ELF-1 (cell line): ENCODE measurements at regions not wholly inside any gene's neighbourhood (a gene's known extent, or its start where the extent isn't known, plus 50 kb on each side); places are given as distances from the start of the nearest gene placed in this dataset.

Source experiments
- DNase-seq: peaks from one replicate; pipeline ENCODE4 v3.0.0-alpha.2; 2016; ENCODE audit warnings: low read depth, low spot score

GRCh38 chr1:30819244-30819571, 61.6 kb upstream of the LAPTM5 start:
- DNase-seq: no peak

DNA sequence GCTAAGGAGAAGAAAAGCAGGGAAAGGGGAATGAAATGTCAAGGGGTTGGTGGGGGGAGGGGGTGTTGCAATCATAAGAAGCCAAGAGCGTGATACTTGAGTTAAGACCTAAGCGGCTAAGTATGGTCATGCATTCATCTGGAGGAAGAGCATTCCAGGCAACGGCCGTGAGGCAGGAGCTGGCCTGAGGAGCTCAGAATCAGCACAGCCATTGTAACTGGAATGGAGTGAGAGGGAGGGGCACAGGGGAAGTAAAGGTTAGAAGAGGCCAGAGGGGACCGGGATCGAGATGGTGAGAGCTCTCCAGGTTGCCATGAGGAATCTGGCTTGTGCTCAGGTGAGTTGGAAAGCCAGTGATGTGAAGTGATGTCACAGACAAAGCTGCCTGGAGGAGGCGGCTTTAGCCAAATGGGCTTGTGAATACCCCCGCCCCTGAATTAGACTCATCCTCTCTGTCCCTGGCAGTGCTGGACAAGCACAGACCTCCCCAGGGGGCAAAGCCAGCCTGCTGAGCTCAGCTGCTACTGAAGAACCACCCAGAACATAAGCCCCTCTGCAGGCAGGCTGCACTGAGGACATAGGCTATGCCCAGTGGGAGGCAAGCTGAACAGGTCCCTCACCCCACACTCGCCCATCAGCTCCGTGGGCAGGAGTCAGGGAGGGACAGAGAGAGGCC, 61.1 kb upstream of the LAPTM5 start:
- DNase-seq: peak; percentile 59

GRCh38 chr1:30817548-30817947, 60.0 kb upstream of the LAPTM5 start:
- no peak for DNase-seq

DNA sequence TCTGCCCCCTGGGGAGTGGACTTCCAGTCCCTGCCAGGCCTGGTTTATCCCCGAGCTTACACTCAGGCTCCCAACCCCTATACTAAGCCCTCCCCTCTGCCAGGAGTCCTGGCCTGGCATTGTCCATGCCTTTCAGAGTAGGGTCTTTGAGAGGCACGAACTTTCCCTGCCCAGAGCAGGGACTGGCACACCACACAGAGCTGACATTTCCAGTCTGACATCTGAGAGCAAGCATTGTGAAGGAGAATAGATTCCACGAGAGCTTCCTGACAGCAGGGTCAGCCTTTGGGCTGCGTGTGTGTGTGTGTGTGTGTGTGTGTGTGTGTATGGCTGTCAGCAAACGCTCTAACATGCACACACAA, 59.5 kb upstream of the LAPTM5 start:
- DNase-seq: no peak

- DNase-seq: peak; percentile 90
These were observed 58.9 kb upstream of the LAPTM5 start for GRCh38 chr1:30816211-30817076.

GRCh38 chr1:30815556-30815955, 58.0 kb upstream of the LAPTM5 start:
- no peak for DNase-seq

GRCh38 chr1:30814292-30814691, 56.7 kb upstream of the LAPTM5 start:
- DNase-seq: no peak

DNA sequence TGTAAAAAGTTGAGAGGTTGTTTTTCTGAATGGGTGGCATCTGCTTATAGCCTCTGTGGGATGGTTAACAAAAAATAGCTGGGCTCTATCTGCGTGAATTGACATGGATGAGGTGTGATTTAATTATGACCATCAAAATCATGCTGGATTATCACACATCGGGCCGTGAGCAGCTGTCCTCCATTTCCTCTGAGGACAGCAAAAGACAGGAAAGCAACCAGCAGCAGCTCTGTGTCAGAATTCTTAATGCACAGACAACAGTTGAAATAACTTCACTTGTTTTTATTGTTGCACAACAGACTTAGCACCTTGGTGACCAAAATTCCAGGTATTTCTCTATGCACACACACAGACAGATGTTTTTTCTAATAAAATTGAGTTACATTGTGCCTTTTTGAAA, 54.5 kb upstream of the LAPTM5 start:
- no peak for DNase-seq

- no peak for DNase-seq
These were observed 53.6 kb upstream of the LAPTM5 start for GRCh38 chr1:30811187-30811586.

- DNase-seq: no peak
These were observed 53.0 kb upstream of the LAPTM5 start for GRCh38 chr1:30810416-30811080.

DNA sequence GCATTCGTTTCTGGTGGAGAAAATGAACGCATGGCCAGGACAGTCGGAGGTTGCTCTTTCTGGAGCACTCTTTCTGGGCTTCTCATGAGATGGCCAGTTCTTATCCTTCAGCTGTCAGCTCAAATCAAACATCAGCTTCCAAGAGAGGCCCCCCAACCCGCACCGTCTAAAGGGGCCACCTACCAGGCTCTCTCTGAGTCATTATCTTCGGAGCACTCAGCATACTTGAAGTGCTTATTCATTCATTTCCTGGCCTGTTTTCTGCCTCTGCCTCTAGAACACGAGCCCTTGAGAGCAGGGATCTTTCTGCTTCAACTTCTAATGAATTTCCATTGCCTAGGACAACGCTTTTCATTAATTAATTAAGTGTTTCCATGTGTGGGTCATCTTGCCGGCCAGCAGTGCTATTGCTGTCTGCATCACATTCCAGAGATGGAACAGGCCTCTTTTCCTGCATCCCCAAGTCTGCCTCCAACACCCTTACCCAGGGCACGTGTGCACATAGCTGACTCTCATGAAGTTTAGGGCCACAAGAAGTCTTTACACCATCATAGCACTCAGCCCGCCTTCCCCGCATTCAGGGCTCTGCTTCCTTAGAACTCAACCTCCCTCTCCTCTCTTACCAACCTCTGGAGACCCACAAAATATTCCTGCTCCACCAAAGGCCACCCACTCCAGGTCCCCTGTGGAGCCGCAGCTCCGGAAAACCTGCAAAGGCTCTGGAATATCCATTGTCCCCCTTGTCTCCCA, 52.1 kb upstream of the LAPTM5 start:
- DNase-seq: peak; percentile 57

DNA sequence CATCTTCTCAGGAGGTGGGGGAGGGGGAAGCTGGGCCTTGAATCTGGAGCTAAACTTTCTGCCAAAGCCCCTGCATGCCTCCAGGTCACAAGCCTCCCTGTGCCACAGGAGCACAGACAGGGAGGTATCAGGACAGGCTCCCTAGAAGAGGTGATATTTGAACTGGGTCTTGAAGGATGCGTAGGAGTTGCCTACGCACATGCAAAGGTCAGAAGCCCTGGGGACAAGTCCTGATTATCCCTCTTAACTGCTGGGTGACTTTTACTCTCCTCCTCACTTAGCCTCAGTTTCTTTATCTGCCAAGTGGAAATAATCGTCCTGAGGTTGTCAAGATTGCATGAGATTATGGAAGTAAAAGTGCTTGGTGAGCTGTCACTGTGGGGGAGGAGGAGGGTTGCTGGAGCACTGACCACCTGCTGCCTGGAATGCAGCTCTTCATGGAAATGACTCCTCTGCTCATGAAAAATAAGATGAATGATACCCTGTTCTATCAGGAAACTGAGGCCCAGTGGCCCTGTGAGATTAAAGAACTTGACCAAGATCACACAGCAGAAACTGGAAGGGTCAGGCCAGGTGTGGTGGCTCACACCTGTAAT, 50.6 kb upstream of the LAPTM5 start:
- DNase-seq: peak; percentile 43

DNA sequence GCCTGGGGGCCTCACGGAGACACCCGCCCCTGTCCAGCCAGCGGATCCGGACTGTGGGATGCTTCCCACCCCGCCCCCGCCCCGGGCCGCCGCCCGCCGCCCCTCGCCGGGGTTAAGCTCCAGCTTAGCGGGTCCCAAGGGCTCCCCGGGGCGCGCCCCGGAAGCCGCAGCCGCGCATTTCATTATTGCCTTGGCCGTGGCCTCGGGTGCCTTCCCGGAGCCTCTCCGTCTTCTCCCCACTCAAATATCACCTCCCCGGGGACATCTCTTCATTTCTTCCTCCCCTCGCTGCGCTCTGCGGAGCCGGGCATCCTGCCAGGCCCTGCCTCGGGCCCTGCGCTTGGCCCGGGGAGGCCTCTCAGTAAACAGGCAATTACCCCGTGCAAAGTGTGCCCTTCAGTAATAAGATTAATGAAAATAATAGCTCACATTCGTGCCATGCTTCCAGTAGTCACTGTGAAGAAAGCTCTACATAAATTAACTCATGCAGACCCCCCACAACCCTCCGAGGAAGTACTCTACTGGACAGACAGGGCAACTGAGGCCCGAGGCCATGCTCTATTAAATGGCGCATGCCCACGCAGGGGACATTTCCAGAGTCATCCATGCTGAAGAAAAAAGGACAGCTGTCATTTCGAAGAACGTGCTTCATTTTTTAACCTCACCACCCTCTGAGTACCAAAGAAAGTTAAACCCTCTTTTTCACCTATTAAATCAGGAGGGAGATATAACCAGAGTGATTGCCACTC, 49.9 kb upstream of the LAPTM5 start:
- DNase-seq: no peak
